GM23338 (cell line): ENCODE measurements at regions not wholly inside any gene's neighbourhood (a gene's known extent, or its start where the extent isn't known, plus 50 kb on each side); places are given as distances from the start of the nearest gene placed in this dataset.

Source experiments
- POLR2AphosphoS5 ChIP-seq: IDR thresholded peaks from 2 replicates; pipeline ENCODE4 v1.6.1; 2016; ENCODE audit warnings: antibody characterized with exemption, low read depth
- TF ChIP-seq, protein P1 (sequence below), 2 experiments: fragments of 200-600 bp in 1 of 2; sonication (generic) in 1 of 2; conservative IDR thresholded peaks; 2 replicates each; pipeline versions ENCODE4 v1.5.1 to v1.6.1; 2016 to 2017; ENCODE audit warnings: antibody characterized with exemption in 2 of 2, low read depth in 2 of 2, mild to moderate bottlenecking in 2 of 2, moderate library complexity in 1 of 2
- TF ChIP-seq, protein P2 (sequence below): IDR thresholded peaks from one replicate; pipeline ENCODE4 v1.6.1; 2018; ENCODE audit warnings: antibody characterized with exemption; ENCODE audit not compliant: unreplicated experiment

- TF ChIP-seq, protein P1, sequence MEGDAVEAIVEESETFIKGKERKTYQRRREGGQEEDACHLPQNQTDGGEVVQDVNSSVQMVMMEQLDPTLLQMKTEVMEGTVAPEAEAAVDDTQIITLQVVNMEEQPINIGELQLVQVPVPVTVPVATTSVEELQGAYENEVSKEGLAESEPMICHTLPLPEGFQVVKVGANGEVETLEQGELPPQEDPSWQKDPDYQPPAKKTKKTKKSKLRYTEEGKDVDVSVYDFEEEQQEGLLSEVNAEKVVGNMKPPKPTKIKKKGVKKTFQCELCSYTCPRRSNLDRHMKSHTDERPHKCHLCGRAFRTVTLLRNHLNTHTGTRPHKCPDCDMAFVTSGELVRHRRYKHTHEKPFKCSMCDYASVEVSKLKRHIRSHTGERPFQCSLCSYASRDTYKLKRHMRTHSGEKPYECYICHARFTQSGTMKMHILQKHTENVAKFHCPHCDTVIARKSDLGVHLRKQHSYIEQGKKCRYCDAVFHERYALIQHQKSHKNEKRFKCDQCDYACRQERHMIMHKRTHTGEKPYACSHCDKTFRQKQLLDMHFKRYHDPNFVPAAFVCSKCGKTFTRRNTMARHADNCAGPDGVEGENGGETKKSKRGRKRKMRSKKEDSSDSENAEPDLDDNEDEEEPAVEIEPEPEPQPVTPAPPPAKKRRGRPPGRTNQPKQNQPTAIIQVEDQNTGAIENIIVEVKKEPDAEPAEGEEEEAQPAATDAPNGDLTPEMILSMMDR (conservative IDR thresholded peaks at IDR 0.05; ENCODE audit: low read depth in 2 of 2): no peak
- no peak for TF ChIP-seq POLR2AphosphoS5
- TF ChIP-seq, protein P2, sequence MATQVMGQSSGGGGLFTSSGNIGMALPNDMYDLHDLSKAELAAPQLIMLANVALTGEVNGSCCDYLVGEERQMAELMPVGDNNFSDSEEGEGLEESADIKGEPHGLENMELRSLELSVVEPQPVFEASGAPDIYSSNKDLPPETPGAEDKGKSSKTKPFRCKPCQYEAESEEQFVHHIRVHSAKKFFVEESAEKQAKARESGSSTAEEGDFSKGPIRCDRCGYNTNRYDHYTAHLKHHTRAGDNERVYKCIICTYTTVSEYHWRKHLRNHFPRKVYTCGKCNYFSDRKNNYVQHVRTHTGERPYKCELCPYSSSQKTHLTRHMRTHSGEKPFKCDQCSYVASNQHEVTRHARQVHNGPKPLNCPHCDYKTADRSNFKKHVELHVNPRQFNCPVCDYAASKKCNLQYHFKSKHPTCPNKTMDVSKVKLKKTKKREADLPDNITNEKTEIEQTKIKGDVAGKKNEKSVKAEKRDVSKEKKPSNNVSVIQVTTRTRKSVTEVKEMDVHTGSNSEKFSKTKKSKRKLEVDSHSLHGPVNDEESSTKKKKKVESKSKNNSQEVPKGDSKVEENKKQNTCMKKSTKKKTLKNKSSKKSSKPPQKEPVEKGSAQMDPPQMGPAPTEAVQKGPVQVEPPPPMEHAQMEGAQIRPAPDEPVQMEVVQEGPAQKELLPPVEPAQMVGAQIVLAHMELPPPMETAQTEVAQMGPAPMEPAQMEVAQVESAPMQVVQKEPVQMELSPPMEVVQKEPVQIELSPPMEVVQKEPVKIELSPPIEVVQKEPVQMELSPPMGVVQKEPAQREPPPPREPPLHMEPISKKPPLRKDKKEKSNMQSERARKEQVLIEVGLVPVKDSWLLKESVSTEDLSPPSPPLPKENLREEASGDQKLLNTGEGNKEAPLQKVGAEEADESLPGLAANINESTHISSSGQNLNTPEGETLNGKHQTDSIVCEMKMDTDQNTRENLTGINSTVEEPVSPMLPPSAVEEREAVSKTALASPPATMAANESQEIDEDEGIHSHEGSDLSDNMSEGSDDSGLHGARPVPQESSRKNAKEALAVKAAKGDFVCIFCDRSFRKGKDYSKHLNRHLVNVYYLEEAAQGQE: no peak
Observed at GRCh38 chr17:79150799-79151198, 76.2 kb downstream of the ENGASE start.
